ENCODE measurements at regions not wholly inside any gene's neighbourhood (a gene's known extent, or its start where the extent isn't known, plus 50 kb on each side); places are given as distances from the start of the nearest gene placed in this dataset.

- no peak overlapping the region for H3K4me3 ChIP-seq (ENCODE audit: control insufficient read depth, low read depth, low read length)
- no peak for DNase-seq (ENCODE audit: low read depth)
- TF ChIP-seq, protein P1, sequence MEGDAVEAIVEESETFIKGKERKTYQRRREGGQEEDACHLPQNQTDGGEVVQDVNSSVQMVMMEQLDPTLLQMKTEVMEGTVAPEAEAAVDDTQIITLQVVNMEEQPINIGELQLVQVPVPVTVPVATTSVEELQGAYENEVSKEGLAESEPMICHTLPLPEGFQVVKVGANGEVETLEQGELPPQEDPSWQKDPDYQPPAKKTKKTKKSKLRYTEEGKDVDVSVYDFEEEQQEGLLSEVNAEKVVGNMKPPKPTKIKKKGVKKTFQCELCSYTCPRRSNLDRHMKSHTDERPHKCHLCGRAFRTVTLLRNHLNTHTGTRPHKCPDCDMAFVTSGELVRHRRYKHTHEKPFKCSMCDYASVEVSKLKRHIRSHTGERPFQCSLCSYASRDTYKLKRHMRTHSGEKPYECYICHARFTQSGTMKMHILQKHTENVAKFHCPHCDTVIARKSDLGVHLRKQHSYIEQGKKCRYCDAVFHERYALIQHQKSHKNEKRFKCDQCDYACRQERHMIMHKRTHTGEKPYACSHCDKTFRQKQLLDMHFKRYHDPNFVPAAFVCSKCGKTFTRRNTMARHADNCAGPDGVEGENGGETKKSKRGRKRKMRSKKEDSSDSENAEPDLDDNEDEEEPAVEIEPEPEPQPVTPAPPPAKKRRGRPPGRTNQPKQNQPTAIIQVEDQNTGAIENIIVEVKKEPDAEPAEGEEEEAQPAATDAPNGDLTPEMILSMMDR (IDR thresholded peaks at IDR 0.05; ENCODE audit: control insufficient read depth, insufficient read depth, low read depth, low read length, missing control alignments), result no peak
Observed at GRCh38 chr3:3403700-3404099, 224.2 kb upstream of the CRBN start.

- DNase-seq (ENCODE audit: low read depth), result no peak
- TF ChIP-seq, protein P1 (IDR thresholded peaks at IDR 0.05; ENCODE audit: control insufficient read depth, insufficient read depth, low read depth, low read length, missing control alignments), result no peak
- H3K4me3 ChIP-seq (ENCODE audit: control insufficient read depth, low read depth, low read length), result no peak overlapping the region
Observed at GRCh38 chr3:3392946-3393345, 213.5 kb upstream of the CRBN start.

GRCh38 chr3:3383461-3383860 lies 204.0 kb upstream of the CRBN start:
- TF ChIP-seq, protein P1 (IDR thresholded peaks at IDR 0.05; ENCODE audit: control insufficient read depth, insufficient read depth, low read depth, low read length, missing control alignments), result no peak
- no peak for DNase-seq (ENCODE audit: low read depth)
- H3K4me3 ChIP-seq (ENCODE audit: control insufficient read depth, low read depth, low read length), result no peak overlapping the region

DNA sequence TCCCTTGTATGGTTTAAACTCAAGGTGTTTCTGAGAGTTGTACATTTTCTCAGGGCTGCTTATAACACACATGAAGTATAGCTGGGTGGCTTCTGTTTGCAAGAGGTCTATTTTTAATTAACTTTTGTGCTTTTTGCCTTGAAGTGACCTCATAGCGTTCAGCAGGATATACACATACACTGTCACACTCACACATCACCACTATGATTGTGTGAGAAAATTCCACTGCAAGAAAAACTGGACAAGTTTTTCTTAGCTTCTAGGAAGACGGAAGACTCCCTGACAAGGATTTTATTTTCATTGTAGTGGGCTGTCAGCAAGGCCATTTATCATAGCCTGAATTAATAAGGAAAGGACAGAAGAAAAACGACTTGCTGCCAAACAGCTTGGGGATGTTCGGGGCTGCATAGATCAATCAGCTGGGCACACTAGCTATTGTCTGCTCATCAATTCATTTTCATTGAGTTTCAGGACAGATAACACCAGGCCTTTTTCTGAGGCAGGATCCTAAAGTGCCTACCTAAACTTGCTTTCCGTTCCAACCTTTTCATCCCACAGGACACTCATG lies 192.8 kb upstream of the CRBN start:
- TF ChIP-seq, protein P1 (IDR thresholded peaks at IDR 0.05; ENCODE audit: control insufficient read depth, insufficient read depth, low read depth, low read length, missing control alignments), result no peak
- H3K4me3 ChIP-seq (ENCODE audit: control insufficient read depth, low read depth, low read length), result no peak overlapping the region
- no peak for DNase-seq (ENCODE audit: low read depth)

DNA sequence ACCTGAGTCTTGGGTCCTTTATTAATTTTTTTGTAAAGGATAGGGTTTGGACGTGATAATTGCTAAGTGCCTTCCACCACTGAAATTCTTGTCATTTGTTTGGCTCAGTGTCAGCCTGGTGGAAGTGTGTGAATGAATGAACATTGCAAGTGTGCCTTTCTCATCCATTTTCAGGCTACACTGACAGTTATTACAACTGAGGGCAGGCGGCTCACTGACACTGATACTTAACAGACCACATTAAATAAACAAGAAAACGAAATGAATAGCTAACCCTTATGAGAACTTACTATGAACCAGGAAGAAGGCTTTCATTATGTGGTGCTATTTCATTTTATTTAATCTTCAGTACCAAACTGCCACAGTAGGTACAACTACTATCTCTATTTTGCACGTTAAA lies 188.8 kb upstream of the CRBN start:
- no peak for DNase-seq (ENCODE audit: low read depth)
- H3K4me3 ChIP-seq (ENCODE audit: control insufficient read depth, low read depth, low read length), result no peak overlapping the region
- TF ChIP-seq, protein P1 (IDR thresholded peaks at IDR 0.05; ENCODE audit: control insufficient read depth, insufficient read depth, low read depth, low read length, missing control alignments), result no peak

DNA sequence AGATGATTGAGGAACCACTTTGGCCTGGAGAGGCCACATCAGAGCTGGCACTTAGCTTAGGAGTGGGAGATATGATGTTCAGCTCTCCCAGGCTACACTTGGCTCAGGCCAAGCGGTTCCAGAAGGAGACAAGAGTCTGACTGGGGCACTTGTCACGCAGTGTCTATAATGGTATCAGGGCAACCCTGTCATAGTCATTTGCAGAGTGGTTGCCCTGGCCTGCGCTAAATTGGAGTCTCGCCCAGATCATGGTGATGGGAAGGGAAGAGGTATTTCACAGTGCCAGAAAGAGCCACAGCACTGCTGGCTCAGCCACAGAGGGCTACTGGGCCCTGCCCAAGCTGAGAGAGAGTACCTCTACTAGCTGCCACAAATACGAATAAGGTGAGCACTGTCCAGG lies 186.9 kb upstream of the CRBN start:
- H3K4me3 ChIP-seq (ENCODE audit: control insufficient read depth, low read depth, low read length), result no peak overlapping the region
- TF ChIP-seq, protein P1 (IDR thresholded peaks at IDR 0.05; ENCODE audit: control insufficient read depth, insufficient read depth, low read depth, low read length, missing control alignments), result no peak
- DNase-seq (ENCODE audit: low read depth), result no peak

GRCh38 chr3:3365716-3366115 lies 186.2 kb upstream of the CRBN start:
- H3K4me3 ChIP-seq (ENCODE audit: control insufficient read depth, low read depth, low read length), result no peak overlapping the region
- TF ChIP-seq, protein P1 (IDR thresholded peaks at IDR 0.05; ENCODE audit: control insufficient read depth, insufficient read depth, low read depth, low read length, missing control alignments), result no peak
- no peak for DNase-seq (ENCODE audit: low read depth)
